ENCODE measurements at regions not wholly inside any gene's neighbourhood (a gene's known extent, or its start where the extent isn't known, plus 50 kb on each side); places are given as distances from the start of the nearest gene placed in this dataset.

GRCh38 chr6:137754366-137754765 lies 112.7 kb upstream of the TNFAIP3 start:
- no peaks in the 10 kb centered on the region for H3K36me3 ChIP-seq (ENCODE audit: control insufficient read depth in 2 of 2, insufficient read depth in 2 of 2, low read length in 1 of 2)
- H3K4me1 ChIP-seq (ENCODE audit: control insufficient read depth, insufficient read depth, low read length), result peaks cover 38% of the 10 kb centered on the region
- 10% methylated on average over 3 of the region's 3 CpGs for WGBS (ENCODE audit: insufficient coverage, insufficient replicate concordance, low lambda C conversion rate, missing lambda C conversion rate)
- no peak overlapping the region for H3K4me3 ChIP-seq
- no peak overlapping the region for H2AFZ ChIP-seq (ENCODE audit: control insufficient read depth, low read depth, low read length)
- H3K9ac ChIP-seq (ENCODE audit: control insufficient read depth, insufficient read depth, low read length), result no peak overlapping the region
- intact Hi-C loops (cut with micrococcal nuclease; ENCODE audit: unreplicated experiment), result no loop called here
- no TSS peak for BruUV-seq (replicated peaks)
- in situ Hi-C loops (cut with MboI), result no loop called here
- TF ChIP-seq NFIC (IDR thresholded peaks at IDR 0.05; ENCODE audit: low read depth, low read length) (peak; percentile 58), KAT2A (conservative IDR thresholded peaks at IDR 0.05; ENCODE audit: control insufficient read depth, low read depth, low read length) (no peak), IKZF1 (conservative IDR thresholded peaks at IDR 0.05) (peak; percentile 61), BHLHE40 (IDR thresholded peaks at IDR 0.05; ENCODE audit: borderline replicate concordance in 1 of 2, low read depth in 2 of 2, low read length in 1 of 2) (no peak), SREBF2 (IDR thresholded peaks at IDR 0.05; ENCODE audit: low read length) (no peak), RUNX3 (IDR thresholded peaks at IDR 0.05; ENCODE audit: low read length) (peak; percentile 50; the same call in 1 of the 2 replicates), BMI1 (IDR thresholded peaks at IDR 0.05; ENCODE audit: borderline replicate concordance) (peak; percentile 56), SP1 (IDR thresholded peaks at IDR 0.05; ENCODE audit: low read depth, low read length) (no peak), MYB (IDR thresholded peaks at IDR 0.05; ENCODE audit: borderline replicate concordance, low read depth, low read length) (no peak), ETV6 (conservative IDR thresholded peaks at IDR 0.05 in 1 of 2, IDR thresholded peaks at IDR 0.05 in 1 of 2; ENCODE audit: borderline replicate concordance in 1 of 2, low read depth in 1 of 2) (peak in 1 of 2 experiments; percentile 57; a peak in 1 of 4 replicates), RFX5 (IDR thresholded peaks at IDR 0.05; ENCODE audit: low read depth, low read length) (no peak), MTA2 (IDR thresholded peaks at IDR 0.05; ENCODE audit: low read depth) (peak; percentile 66; the same call in 1 of the 2 replicates), IKZF2 (IDR thresholded peaks at IDR 0.05) (peak; percentile 64 to 68; a peak in 3 of 4 replicates), STAT1 (conservative IDR thresholded peaks at IDR 0.05) (no peak), MXI1 (IDR thresholded peaks at IDR 0.05; ENCODE audit: low read depth, low read length) (no peak)
- TF ChIP-seq, protein P1, sequence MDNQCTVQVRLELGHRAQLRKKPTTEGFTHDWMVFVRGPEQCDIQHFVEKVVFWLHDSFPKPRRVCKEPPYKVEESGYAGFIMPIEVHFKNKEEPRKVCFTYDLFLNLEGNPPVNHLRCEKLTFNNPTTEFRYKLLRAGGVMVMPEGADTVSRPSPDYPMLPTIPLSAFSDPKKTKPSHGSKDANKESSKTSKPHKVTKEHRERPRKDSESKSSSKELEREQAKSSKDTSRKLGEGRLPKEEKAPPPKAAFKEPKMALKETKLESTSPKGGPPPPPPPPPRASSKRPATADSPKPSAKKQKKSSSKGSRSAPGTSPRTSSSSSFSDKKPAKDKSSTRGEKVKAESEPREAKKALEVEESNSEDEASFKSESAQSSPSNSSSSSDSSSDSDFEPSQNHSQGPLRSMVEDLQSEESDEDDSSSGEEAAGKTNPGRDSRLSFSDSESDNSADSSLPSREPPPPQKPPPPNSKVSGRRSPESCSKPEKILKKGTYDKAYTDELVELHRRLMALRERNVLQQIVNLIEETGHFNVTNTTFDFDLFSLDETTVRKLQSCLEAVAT (IDR thresholded peaks at IDR 0.05), result no peak
- TF ChIP-seq, protein P2, sequence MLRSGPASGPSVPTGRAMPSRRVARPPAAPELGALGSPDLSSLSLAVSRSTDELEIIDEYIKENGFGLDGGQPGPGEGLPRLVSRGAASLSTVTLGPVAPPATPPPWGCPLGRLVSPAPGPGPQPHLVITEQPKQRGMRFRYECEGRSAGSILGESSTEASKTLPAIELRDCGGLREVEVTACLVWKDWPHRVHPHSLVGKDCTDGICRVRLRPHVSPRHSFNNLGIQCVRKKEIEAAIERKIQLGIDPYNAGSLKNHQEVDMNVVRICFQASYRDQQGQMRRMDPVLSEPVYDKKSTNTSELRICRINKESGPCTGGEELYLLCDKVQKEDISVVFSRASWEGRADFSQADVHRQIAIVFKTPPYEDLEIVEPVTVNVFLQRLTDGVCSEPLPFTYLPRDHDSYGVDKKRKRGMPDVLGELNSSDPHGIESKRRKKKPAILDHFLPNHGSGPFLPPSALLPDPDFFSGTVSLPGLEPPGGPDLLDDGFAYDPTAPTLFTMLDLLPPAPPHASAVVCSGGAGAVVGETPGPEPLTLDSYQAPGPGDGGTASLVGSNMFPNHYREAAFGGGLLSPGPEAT (IDR thresholded peaks at IDR 0.05; ENCODE audit: low read depth), result 0 out of 2 replicates have a peak, but pooled peaks have one; percentile 39
- H3K79me2 ChIP-seq (ENCODE audit: control insufficient read depth, insufficient read depth, low read length), result no peaks in the 10 kb centered on the region
- H3K27me3 ChIP-seq (replicated peaks in 1 of 2; ENCODE audit: control insufficient read depth in 2 of 2, insufficient read depth in 2 of 2, low read length in 1 of 2), result no peaks in the 10 kb centered on the region
- no peaks in the 10 kb centered on the region for H4K20me1 ChIP-seq (ENCODE audit: control insufficient read depth, insufficient read depth)
- FAIRE-seq, result no peak
- SMC1A ChIA-PET (ENCODE audit: uncharacterized antibody, unreplicated experiment), result interaction anchor here (0.6 to 6.0 kb wide), 20 partner anchors 9 to 194 kb away, joined by 3 to 55 read pairs (median 4); no protein-coding TSS in a partner anchor
- ATAC-seq, result peak; percentile 86
- peak overlapping the region; percentile 39; the same call in 1 of the 2 replicates for H3K4me2 ChIP-seq (ENCODE audit: control insufficient read depth, insufficient read depth)
- RAD21 ChIA-PET (ENCODE audit: unreplicated experiment), result interaction anchor here (0.8 to 2.4 kb wide), 16 partner anchors 9 to 113 kb away, joined by 3 to 7 read pairs (median 4); partner anchors contain the start of gene TNFAIP3
- no peaks in the 10 kb centered on the region; the same call in 2 of the 3 replicates for H3K9me3 ChIP-seq (replicated peaks; ENCODE audit: control insufficient read depth, insufficient read depth, low read length)
- CTCF ChIA-PET, result interaction anchor here (0.9 to 2.5 kb wide), 9 partner anchors 11 to 46 kb away, joined by 3 to 9 read pairs (median 3); no protein-coding TSS in a partner anchor
- peak overlapping the region; percentile 59 for H3K27ac ChIP-seq (ENCODE audit: control insufficient read depth, insufficient read depth)
- POLR2A ChIA-PET, result interaction anchor here (0.6 to 4.2 kb wide), 6 partner anchors 9 to 76 kb away, joined by 3 to 16 read pairs (median 4); no protein-coding TSS in a partner anchor
- no peak for DNase-seq (ENCODE audit: low read depth, low spot score)
